ENCODE measurements at regions not wholly inside any gene's neighbourhood (a gene's known extent, or its start where the extent isn't known, plus 50 kb on each side); places are given as distances from the start of the nearest gene placed in this dataset.

- ATAC-seq (no peak), DNase-seq (no peak)
- Histone ChIP-seq H3K4me3 (no peak overlapping the region), H3K27ac (no peak overlapping the region), H3K36me3 (no peaks in the 10 kb centered on the region), H3K27me3 (no peaks in the 10 kb centered on the region), H3K9me3 (no peaks in the 10 kb centered on the region), H3K4me1 (peaks cover 0 to 1% (median 0%) of the 10 kb centered on the region in 4 donors)
- intact Hi-C loops (cut with DNase I) = no loop called here
- 28% methylated on average over 5 of the region's 5 CpGs for WGBS (ENCODE audit: insufficient coverage, low coverage, low lambda C conversion rate, missing lambda C conversion rate)
- TF ChIP-seq CTCF (IDR thresholded peaks at IDR 0.05) (no peak), POLR2A (IDR thresholded peaks at IDR 0.05) (no peak)
These were observed 76.1 kb downstream of the ALG10B start for GRCh38 chr12:38392554-38393144.

- Histone ChIP-seq H3K9me3 (no peaks in the 10 kb centered on the region), H3K36me3 (no peaks in the 10 kb centered on the region), H3K27me3 (no peaks in the 10 kb centered on the region), H3K4me3 (no peak overlapping the region), H3K4me1 (no peaks in the 10 kb centered on the region), H3K27ac (no peak overlapping the region)
- ATAC-seq = no peak
- WGBS (ENCODE audit: insufficient coverage, low coverage, low lambda C conversion rate, missing lambda C conversion rate) = 41% methylated on average over 2 of the region's 2 CpGs
- TF ChIP-seq POLR2A (IDR thresholded peaks at IDR 0.05) (no peak), CTCF (IDR thresholded peaks at IDR 0.05) (no peak)
- DNase-seq = no peak
- intact Hi-C loops (cut with DNase I) = no loop called here
These were observed 83.2 kb downstream of the ALG10B start for GRCh38 chr12:38399711-38400206.

- Histone ChIP-seq H3K4me3 (no peak overlapping the region), H3K9me3 (no peaks in the 10 kb centered on the region), H3K36me3 (no peaks in the 10 kb centered on the region), H3K27ac (no peak overlapping the region), H3K27me3 (no peaks in the 10 kb centered on the region), H3K4me1 (no peaks in the 10 kb centered on the region)
- ATAC-seq = no peak
- DNase-seq = no peak
- TF ChIP-seq CTCF (IDR thresholded peaks at IDR 0.05) (no peak), POLR2A (IDR thresholded peaks at IDR 0.05) (no peak)
- intact Hi-C loops (cut with DNase I) = no loop called here
These were observed 86.2 kb downstream of the ALG10B start for GRCh38 chr12:38402811-38403210.

- H3K4me3 ChIP-seq = no peak overlapping the region
- intact Hi-C loops (cut with DNase I) = no loop called here
These were observed 92.9 kb downstream of the ALG10B start for GRCh38 chr12:38409511-38409910.

More at GRCh38 chr12:38409511-38409910, 92.9 kb downstream of the ALG10B start:
- TF ChIP-seq POLR2A (IDR thresholded peaks at IDR 0.05) = no peak
- no peak for TF ChIP-seq CTCF (IDR thresholded peaks at IDR 0.05)
- no peak overlapping the region for H3K27ac ChIP-seq
- DNase-seq (no peak), ATAC-seq (no peak)
- WGBS (ENCODE audit: insufficient coverage, low coverage, low lambda C conversion rate, missing lambda C conversion rate) = 18% methylated on average over 1 of the region's 1 CpG
- no peaks in the 10 kb centered on the region for H3K4me1 ChIP-seq
- H3K36me3 ChIP-seq = no peaks in the 10 kb centered on the region
- no peaks in the 10 kb centered on the region for H3K27me3 ChIP-seq
- no peaks in the 10 kb centered on the region for H3K9me3 ChIP-seq

All from right lobe of liver (tissue), 6 donors.